GM19324 (cell line): ENCODE measurements at regions not wholly inside any gene's neighbourhood (a gene's known extent, or its start where the extent isn't known, plus 50 kb on each side); places are given as distances from the start of the nearest gene placed in this dataset.

Experiments used
- ATAC-seq: cut with Tn5 transposase; IDR thresholded peaks from one replicate; pipeline ENCODE4 v1.9.1; 2021; ENCODE audit warnings: mild to moderate bottlenecking, moderate library complexity; ENCODE audit not compliant: unreplicated experiment, low FRiP score

- ATAC-seq, result no peak
These were observed 310.7 kb downstream of the TNS1 start for GRCh38 chr2:217691920-217692666.

GRCh38 chr2:217691516-217691915, 311.3 kb downstream of the TNS1 start:
- ATAC-seq, result no peak

- ATAC-seq, result no peak
These were observed 313.7 kb downstream of the TNS1 start for GRCh38 chr2:217689053-217689452.

- no peak for ATAC-seq
These were observed 314.3 kb downstream of the TNS1 start for GRCh38 chr2:217688494-217688893.

- ATAC-seq, result no peak
These were observed 315.0 kb downstream of the TNS1 start for GRCh38 chr2:217687771-217688170.

- no peak for ATAC-seq
These were observed 317.6 kb downstream of the TNS1 start for GRCh38 chr2:217685255-217685605.

- ATAC-seq, result no peak
These were observed 318.2 kb downstream of the TNS1 start for GRCh38 chr2:217684431-217685254.

- no peak for ATAC-seq
These were observed 319.5 kb downstream of the TNS1 start for GRCh38 chr2:217683106-217683870.

- no peak for ATAC-seq
These were observed 321.0 kb downstream of the TNS1 start for GRCh38 chr2:217681791-217682190.

GRCh38 chr2:217680381-217680780, 322.4 kb downstream of the TNS1 start:
- no peak for ATAC-seq

- ATAC-seq, result no peak
These were observed 329.2 kb downstream of the TNS1 start for GRCh38 chr2:217673627-217674026.

GRCh38 chr2:217672472-217672871, 330.3 kb downstream of the TNS1 start:
- ATAC-seq, result no peak

- no peak for ATAC-seq
These were observed 330.9 kb downstream of the TNS1 start for GRCh38 chr2:217671871-217672270.

- ATAC-seq, result no peak
These were observed 331.7 kb downstream of the TNS1 start for GRCh38 chr2:217671075-217671474.

- no peak for ATAC-seq
These were observed 333.0 kb downstream of the TNS1 start for GRCh38 chr2:217669831-217670230.

- ATAC-seq, result no peak
These were observed 335.3 kb downstream of the TNS1 start for GRCh38 chr2:217667512-217667911.

- no peak for ATAC-seq
These were observed 335.8 kb downstream of the TNS1 start for GRCh38 chr2:217667035-217667434.

GRCh38 chr2:217666338-217666737, 336.5 kb downstream of the TNS1 start:
- ATAC-seq, result no peak

- no peak for ATAC-seq
These were observed 338.0 kb downstream of the TNS1 start for GRCh38 chr2:217664761-217665160.

- ATAC-seq, result no peak
These were observed 339.7 kb downstream of the TNS1 start for GRCh38 chr2:217662984-217663602.

- no peak for ATAC-seq
These were observed 341.4 kb downstream of the TNS1 start for GRCh38 chr2:217661378-217661777.
